T-cell (primary cell): ENCODE measurements at regions not wholly inside any gene's neighbourhood (a gene's known extent, or its start where the extent isn't known, plus 50 kb on each side); places are given as distances from the start of the nearest gene placed in this dataset.

Experiments used
- ATAC-seq, 4 experiments: fragments of 200-7000 bp in 3 of 4; fragments of 150-1000 bp in 1 of 4; cut with Tn5 transposase; replicated peaks in 1 of 4; 1 replicate in 3 of 4; 2 replicates in 1 of 4; pipeline ENCODE4 v1.10.0; 2021; ENCODE audit warnings: moderate library complexity in 3 of 4, mild to moderate bottlenecking in 2 of 4, moderate number of reproducible peaks in 1 of 4
- CTCF ChIA-PET, 2 donors: fragments of 300-600 bp; sonication (Branson Sonifier 250); formaldehyde crosslinking; loops; one replicate each; lab custom pipeline; 2022; ENCODE audit warnings: antibody characterized with exemption in 2 of 2; lab: Charles Lee
- POLR2A ChIA-PET, 2 donors: fragments of 300-600 bp; sonication (Branson Sonifier 250); formaldehyde crosslinking; loops; one replicate each; lab custom pipeline; 2022; ENCODE audit warnings: antibody characterized with exemption in 2 of 2; lab: Charles Lee
- DNase-seq, 35 experiments: peaks; one replicate each; pipeline versions ENCODE4 v3.0.0 to v3.0.0-alpha.2; 2013 to 2023
- H3K27ac ChIP-seq: one replicate; pipeline ENCODE4 v1.5.1; 2013; ENCODE audit warnings: low read length
- H3K27me3 ChIP-seq, 2 experiments: replicated peaks in 1 of 2; 1 replicate in 1 of 2; 2 replicates in 1 of 2; pipeline versions ENCODE4 v1.6.1 to v1.7.0; 2013; ENCODE audit warnings: low read length in 1 of 2, mixed read lengths in 1 of 2; ENCODE audit not compliant: control insufficient read depth in 2 of 2, insufficient read depth in 2 of 2; ENCODE audit errors: extremely low read depth in 1 of 2
- H3K36me3 ChIP-seq, 2 donors: 1 replicate in 1 of 2; 2 replicates in 1 of 2; pipeline versions ENCODE4 v1.6.1 to v1.7.0; 2013; ENCODE audit warnings: low read length in 1 of 2; ENCODE audit not compliant: control insufficient read depth in 2 of 2, insufficient read depth in 1 of 2; ENCODE audit errors: extremely low read depth in 1 of 2
- H3K4me1 ChIP-seq, 2 experiments: 1 replicate in 1 of 2; 2 replicates in 1 of 2; pipeline versions ENCODE4 v1.6.1 to v1.7.0; 2013; ENCODE audit warnings: low read length in 2 of 2, mixed read lengths in 1 of 2; ENCODE audit not compliant: insufficient read depth in 2 of 2, control insufficient read depth in 1 of 2; ENCODE audit errors: extremely low read depth in 1 of 2
- H3K4me3 ChIP-seq, 2 donors: 1 replicate in 1 of 2; 2 replicates in 1 of 2; pipeline versions ENCODE4 v1.5.1 to v1.7.0; 2013; ENCODE audit warnings: mild to moderate bottlenecking in 2 of 2, low read length in 1 of 2, moderate library complexity in 1 of 2; ENCODE audit not compliant: control insufficient read depth in 1 of 2; ENCODE audit errors: extremely low read depth in 1 of 2
- H3K9me3 ChIP-seq: 2 replicates; pipeline ENCODE4 v1.7.0; 2013
- H3K27ac Mint-ChIP-seq, 2 donors: one replicate each; pipeline ENCODE4 v1.8.0; 2020 to 2021; ENCODE audit warnings: mild to moderate bottlenecking in 2 of 2, mixed read lengths in 2 of 2
- H3K27me3 Mint-ChIP-seq, 2 donors: one replicate each; pipeline ENCODE4 v1.8.0; 2021 to 2022; ENCODE audit warnings: mixed read lengths in 2 of 2
- H3K36me3 Mint-ChIP-seq: one replicate; pipeline ENCODE4 v1.8.0; 2021; ENCODE audit warnings: mixed read lengths
- H3K4me1 Mint-ChIP-seq, 3 donors: one replicate each; pipeline ENCODE4 v1.8.0; 2020 to 2022; ENCODE audit warnings: mixed read lengths in 3 of 3, mild to moderate bottlenecking in 1 of 3
- H3K4me3 Mint-ChIP-seq, 3 donors: one replicate each; pipeline ENCODE4 v1.8.0; 2020 to 2022; ENCODE audit warnings: mild to moderate bottlenecking in 3 of 3, mixed read lengths in 3 of 3, moderate library complexity in 3 of 3
- H3K9me3 Mint-ChIP-seq, 3 donors: one replicate each; pipeline ENCODE4 v1.8.0; 2020 to 2022; ENCODE audit warnings: mixed read lengths in 3 of 3
- WGBS: methylation state at CpG from one replicate; pipeline ENCODE4 v1.1.5; 2013; ENCODE audit warnings: missing lambda C conversion rate; ENCODE audit not compliant: insufficient coverage; 5-methylcytosine and 5-hydroxymethylcytosine counted together

DNA sequence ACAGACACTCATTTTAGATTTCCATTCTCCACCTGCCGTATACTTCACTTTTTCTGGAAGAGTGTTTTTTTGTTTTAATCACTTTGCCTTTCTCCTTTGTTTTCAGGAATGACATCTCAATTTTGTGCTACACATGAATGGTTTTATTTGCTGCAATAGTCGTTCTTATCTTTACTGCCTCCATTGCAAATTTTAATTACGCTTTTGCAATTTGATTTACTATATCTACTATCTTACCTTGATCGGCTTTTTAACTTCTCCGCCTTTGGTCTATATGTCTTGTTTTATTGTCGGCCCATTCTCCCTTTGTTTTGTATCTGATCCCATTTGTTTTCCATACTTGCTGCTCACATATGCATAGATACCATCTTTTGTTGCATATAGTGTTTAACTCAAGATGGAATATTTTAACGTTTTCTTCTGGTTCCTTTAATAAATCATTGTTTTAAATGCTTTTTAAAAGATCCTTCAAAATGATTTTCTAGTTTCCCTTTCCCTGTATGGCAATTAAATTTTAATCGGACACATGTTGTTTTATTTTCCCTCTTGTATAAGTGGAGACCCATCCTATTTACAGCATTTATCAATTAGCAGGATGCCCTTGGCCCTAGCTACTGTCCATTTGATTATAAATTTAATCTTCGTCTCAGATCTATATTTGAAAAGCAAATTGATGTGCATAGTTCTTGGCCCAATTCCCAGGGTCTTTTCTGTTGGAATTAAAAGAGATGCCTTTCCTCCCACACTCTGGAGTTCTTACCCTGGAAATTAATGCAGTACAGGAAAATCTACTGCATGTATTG, 97.2 kb upstream of the CNTN4 start:
- H3K36me3 Mint-ChIP-seq = no peaks in the 10 kb centered on the region

DNA sequence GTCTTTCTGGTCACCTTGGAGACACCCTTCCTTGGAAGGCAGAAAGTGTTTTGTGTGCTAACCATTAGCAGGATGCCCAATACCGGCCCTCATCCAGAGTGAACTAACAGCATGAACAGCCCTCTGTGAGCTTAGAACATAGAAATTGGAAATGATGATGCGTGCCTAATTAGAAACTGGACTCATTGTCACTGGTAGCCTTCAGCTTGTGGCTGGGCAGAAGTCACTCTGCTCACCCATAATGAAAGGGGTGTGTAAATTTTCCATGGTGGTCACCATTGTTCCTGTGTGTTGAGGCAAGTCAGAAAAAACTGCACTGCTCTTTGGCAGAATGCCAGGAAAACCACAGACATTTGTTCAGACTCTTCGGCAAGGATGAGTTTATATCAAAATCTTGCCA, 74.7 kb upstream of the CNTN4 start:
- Histone ChIP-seq H3K9me3 (no peaks in the 10 kb centered on the region), H3K4me1 (no peaks in the 10 kb centered on the region), H3K27ac (no peak overlapping the region), H3K4me3 (no peak overlapping the region), H3K27me3 (no peaks in the 10 kb centered on the region), H3K36me3 (no peaks in the 10 kb centered on the region)
- no peak for ATAC-seq
- no peak for DNase-seq
- H3K4me1 Mint-ChIP-seq = no peaks in the 10 kb centered on the region
- 100% methylated on average over 1 of the region's 3 CpGs for WGBS
- H3K4me3 Mint-ChIP-seq = no peak overlapping the region
- H3K27me3 Mint-ChIP-seq = no peaks in the 10 kb centered on the region
- POLR2A ChIA-PET = no interaction called here
- peaks cover 1 to 6% (median 2%) of the 10 kb centered on the region in 3 donors for H3K9me3 Mint-ChIP-seq
- no peaks in the 10 kb centered on the region for H3K36me3 Mint-ChIP-seq
- no peak overlapping the region for H3K27ac Mint-ChIP-seq
- CTCF ChIA-PET = no interaction called here

More for the DNA sequence above, 97.2 kb upstream of the CNTN4 start:
- POLR2A ChIA-PET = no interaction called here
- no peaks in the 10 kb centered on the region for H3K4me1 Mint-ChIP-seq
- H3K27ac ChIP-seq = no peak overlapping the region
- CTCF ChIA-PET = no interaction called here
- H3K27ac Mint-ChIP-seq = no peak overlapping the region
- H3K36me3 ChIP-seq = no peaks in the 10 kb centered on the region
- no peaks in the 10 kb centered on the region for H3K4me1 ChIP-seq
- WGBS = 80% methylated on average over 1 of the region's 9 CpGs
- ATAC-seq (no peak), DNase-seq (no peak)
- peaks cover 4% of the 10 kb centered on the region for H3K9me3 ChIP-seq
- peaks cover 5 to 9% (median 7%) of the 10 kb centered on the region in 3 donors for H3K9me3 Mint-ChIP-seq
- no peak overlapping the region for H3K4me3 Mint-ChIP-seq
- no peak overlapping the region for H3K4me3 ChIP-seq
- H3K27me3 ChIP-seq = no peaks in the 10 kb centered on the region
- no peaks in the 10 kb centered on the region for H3K27me3 Mint-ChIP-seq

- Mint-ChIP-seq H3K36me3 (no peaks in the 10 kb centered on the region), H3K4me3 (no peak overlapping the region), H3K4me1 (no peaks in the 10 kb centered on the region), H3K27me3 (no peaks in the 10 kb centered on the region), H3K9me3 (peaks cover 2 to 10% (median 5%) of the 10 kb centered on the region in 3 donors), H3K27ac (no peak overlapping the region)
- ATAC-seq (no peak), DNase-seq (no peak)
- H3K36me3 ChIP-seq = no peaks in the 10 kb centered on the region
- no peaks in the 10 kb centered on the region for H3K4me1 ChIP-seq
- CTCF ChIA-PET = no interaction called here
- no CpG with 5 or more reads among the region's 4 CpGs for WGBS
- no peaks in the 10 kb centered on the region for H3K9me3 ChIP-seq
- H3K27ac ChIP-seq = no peak overlapping the region
- no peak overlapping the region for H3K4me3 ChIP-seq
- POLR2A ChIA-PET = no interaction called here
- H3K27me3 ChIP-seq = no peaks in the 10 kb centered on the region
Measured at GRCh38 chr3:2024713-2025112, 74.0 kb upstream of the CNTN4 start.

DNA sequence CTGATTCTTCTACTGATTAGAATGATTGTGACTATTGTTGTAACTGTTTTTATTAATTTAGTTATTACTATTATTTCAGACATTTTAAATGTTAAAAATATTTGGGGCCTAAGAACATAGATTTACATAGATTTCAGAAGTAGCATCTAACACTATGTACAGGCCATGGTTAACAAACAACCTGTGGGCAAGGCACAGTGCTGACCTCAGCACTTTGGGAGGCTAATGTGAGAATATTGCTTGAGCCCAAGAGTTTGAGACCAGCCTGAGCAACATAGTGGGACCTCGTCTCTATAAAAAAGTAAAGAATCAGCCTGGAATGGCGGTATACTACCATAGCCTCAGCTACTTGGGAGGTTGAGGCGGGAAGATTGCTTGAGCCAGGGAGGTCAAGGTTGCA, 69.1 kb upstream of the CNTN4 start:
- H3K4me1 ChIP-seq = no peaks in the 10 kb centered on the region
- Mint-ChIP-seq H3K27ac (no peak overlapping the region), H3K27me3 (no peaks in the 10 kb centered on the region), H3K4me1 (no peaks in the 10 kb centered on the region), H3K9me3 (peaks cover 2 to 19% (median 15%) of the 10 kb centered on the region in 3 donors), H3K36me3 (no peaks in the 10 kb centered on the region), H3K4me3 (no peak overlapping the region)
- ChIA-PET POLR2A (no interaction called here), CTCF (no interaction called here)
- ATAC-seq (no peak), DNase-seq (no peak)
- H3K4me3 ChIP-seq = no peak overlapping the region
- no peaks in the 10 kb centered on the region for H3K36me3 ChIP-seq
- WGBS = 84% methylated on average over 3 of the region's 3 CpGs
- no peaks in the 10 kb centered on the region for H3K9me3 ChIP-seq
- no peak overlapping the region for H3K27ac ChIP-seq
- H3K27me3 ChIP-seq = no peaks in the 10 kb centered on the region

DNA sequence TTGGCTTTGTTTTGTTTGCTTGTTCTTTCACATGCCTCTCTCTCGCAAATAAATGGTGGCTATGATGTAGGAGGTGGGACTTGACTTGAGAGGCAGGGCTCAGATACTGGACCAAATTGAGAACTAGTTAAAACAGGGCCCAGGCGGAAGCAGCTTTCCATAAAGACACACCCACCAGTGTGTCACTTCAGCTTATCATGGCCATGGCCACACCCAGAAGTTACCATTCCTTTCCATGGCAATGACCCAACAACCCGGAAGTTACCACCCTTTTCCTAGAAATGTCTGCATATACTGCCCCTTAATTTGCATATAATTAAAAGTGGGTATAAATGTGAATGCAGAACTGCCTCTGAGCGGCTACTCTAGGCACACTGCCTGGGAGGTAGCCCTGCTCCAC, 62.6 kb upstream of the CNTN4 start:
- Mint-ChIP-seq H3K27me3 (no peaks in the 10 kb centered on the region), H3K27ac (no peak overlapping the region), H3K4me1 (no peaks in the 10 kb centered on the region), H3K4me3 (no peak overlapping the region), H3K9me3 (peaks cover 3 to 12% (median 4%) of the 10 kb centered on the region in 3 donors), H3K36me3 (no peaks in the 10 kb centered on the region)
- H3K4me1 ChIP-seq = no peaks in the 10 kb centered on the region
- no peak for DNase-seq
- H3K4me3 ChIP-seq = no peak overlapping the region
- CTCF ChIA-PET = no interaction called here
- no peaks in the 10 kb centered on the region for H3K36me3 ChIP-seq
- no peaks in the 10 kb centered on the region for H3K9me3 ChIP-seq
- POLR2A ChIA-PET = no interaction called here
- H3K27me3 ChIP-seq = no peaks in the 10 kb centered on the region
- H3K27ac ChIP-seq = no peak overlapping the region
- 67% methylated on average over 2 of the region's 4 CpGs for whole genome bisulfite sequencing
- ATAC-seq = no peak

DNA sequence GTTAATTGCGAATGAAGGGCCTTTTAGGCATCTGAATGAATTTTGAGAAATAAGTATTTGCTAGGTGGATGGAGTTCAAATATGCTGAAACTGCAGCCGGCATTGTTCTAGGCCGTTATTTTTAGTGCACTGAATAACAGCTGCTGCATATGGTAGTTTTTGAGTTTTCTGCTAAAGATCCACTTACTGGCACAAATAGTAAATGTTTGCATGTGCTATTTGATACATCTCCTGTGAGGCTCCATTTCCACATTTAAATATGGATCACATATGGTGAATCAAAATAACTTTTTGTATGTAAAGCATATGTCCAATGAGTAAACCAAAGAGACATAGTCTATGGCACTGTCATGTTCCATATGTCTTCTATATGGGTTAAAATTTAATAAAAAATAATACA, 56.7 kb upstream of the CNTN4 start:
- no CpG with 5 or more reads among the region's 3 CpGs for WGBS
- H3K4me3 Mint-ChIP-seq = no peak overlapping the region
- H3K27me3 ChIP-seq = no peaks in the 10 kb centered on the region
- peaks cover 0 to 3% (median 0%) of the 10 kb centered on the region in 3 donors for H3K9me3 Mint-ChIP-seq
- H3K4me3 ChIP-seq = no peak overlapping the region
- H3K27ac ChIP-seq = no peak overlapping the region
- POLR2A ChIA-PET = interaction anchor here in 1 of 2 donors (0.5 kb wide), 1 partner anchor 9 kb away, joined by 13 read pairs; no protein-coding TSS in a partner anchor
- no peaks in the 10 kb centered on the region for H3K27me3 Mint-ChIP-seq
- no peak overlapping the region for H3K27ac Mint-ChIP-seq
- H3K36me3 ChIP-seq = no peaks in the 10 kb centered on the region
- CTCF ChIA-PET = no interaction called here
- no peak for ATAC-seq
- H3K4me1 Mint-ChIP-seq = no peaks in the 10 kb centered on the region
- H3K4me1 ChIP-seq = no peaks in the 10 kb centered on the region
- no peaks in the 10 kb centered on the region for H3K9me3 ChIP-seq
- no peaks in the 10 kb centered on the region for H3K36me3 Mint-ChIP-seq
- no peak for DNase-seq
